Neuronal stem cell (in vitro differentiated cells): ENCODE measurements at regions not wholly inside any gene's neighbourhood (a gene's known extent, or its start where the extent isn't known, plus 50 kb on each side); places are given as distances from the start of the nearest gene placed in this dataset.

ENCODE experiments used
- DNase-seq: peaks from one replicate; pipeline ENCODE4 v3.0.0-alpha.2; 2013; ENCODE audit warnings: low spot score
- H2AFZ ChIP-seq: one replicate; pipeline ENCODE4 v1.6.1; 2013; ENCODE audit warnings: mild to moderate bottlenecking, low read length, inconsistent platforms
- H2AK5ac ChIP-seq: 2 replicates; pipeline ENCODE4 v1.6.1; 2013; ENCODE audit warnings: low read depth, mild to moderate bottlenecking, inconsistent platforms, low read length, moderate library complexity, mixed read lengths
- H2BK120ac ChIP-seq: 2 replicates; pipeline ENCODE4 v1.6.1; 2013; ENCODE audit warnings: low read depth, mild to moderate bottlenecking, inconsistent platforms, low read length, moderate library complexity, mixed read lengths
- H2BK12ac ChIP-seq: one replicate; pipeline ENCODE4 v1.6.1; 2013; ENCODE audit warnings: low read length, inconsistent platforms
- H2BK15ac ChIP-seq: 2 replicates; pipeline ENCODE4 v1.6.1; 2013; ENCODE audit warnings: mild to moderate bottlenecking, low read length, inconsistent platforms, mixed read lengths
- H2BK5ac ChIP-seq: one replicate; pipeline ENCODE4 v1.6.1; 2013; ENCODE audit warnings: inconsistent platforms, mild to moderate bottlenecking, low read length, moderate library complexity
- H3K14ac ChIP-seq: one replicate; pipeline ENCODE4 v1.6.1; 2013; ENCODE audit warnings: low read length, inconsistent platforms
- H3K18ac ChIP-seq: 2 replicates; pipeline ENCODE4 v1.6.1; 2013; ENCODE audit warnings: low read length, inconsistent platforms
- H3K23ac ChIP-seq: 2 replicates; pipeline ENCODE4 v1.6.1; 2013; ENCODE audit warnings: low read depth, mild to moderate bottlenecking, mixed read lengths, low read length, inconsistent platforms; ENCODE audit not compliant: poor library complexity
- H3K27ac ChIP-seq: replicated peaks from 3 replicates; pipeline ENCODE4 v1.5.1; 2013; ENCODE audit warnings: low read length, inconsistent platforms
- H3K27me3 ChIP-seq, 3 experiments: 2 replicates each; pipeline ENCODE4 v1.6.1; 2013; ENCODE audit warnings: low read length in 3 of 3, mild to moderate bottlenecking in 2 of 3, inconsistent platforms in 1 of 3, low read depth in 1 of 3, mixed read lengths in 1 of 3, moderate library complexity in 1 of 3; ENCODE audit not compliant: control insufficient read depth in 3 of 3, insufficient read depth in 3 of 3
- H3K36me3 ChIP-seq, 2 donors: replicated peaks in 1 of 2; 2 replicates each; pipeline ENCODE4 v1.6.1; 2013; ENCODE audit warnings: low read length in 2 of 2; ENCODE audit not compliant: control insufficient read depth in 2 of 2, insufficient read depth in 2 of 2
- H3K4ac ChIP-seq: 2 replicates; pipeline ENCODE4 v1.6.1; 2013; ENCODE audit warnings: inconsistent platforms, mild to moderate bottlenecking, low read length, moderate library complexity
- H3K4me1 ChIP-seq, 2 donors: 1 replicate in 1 of 2; 2 replicates in 1 of 2; pipeline ENCODE4 v1.6.1; 2013; ENCODE audit warnings: low read length in 2 of 2, low read depth in 1 of 2; ENCODE audit not compliant: control insufficient read depth in 2 of 2, insufficient read depth in 1 of 2
- H3K4me2 ChIP-seq: one replicate; pipeline ENCODE4 v1.6.1; 2013; ENCODE audit warnings: mild to moderate bottlenecking, low read length, inconsistent platforms; ENCODE audit not compliant: insufficient read depth, poor library complexity, severe bottlenecking
- H3K4me3 ChIP-seq, 2 donors: 2 replicates each; pipeline ENCODE4 v1.5.1; 2013; ENCODE audit warnings: low read length in 2 of 2, mild to moderate bottlenecking in 2 of 2, inconsistent platforms in 1 of 2, moderate library complexity in 1 of 2
- H3K79me1 ChIP-seq: one replicate; pipeline ENCODE4 v1.6.1; 2013; ENCODE audit warnings: low read depth, mild to moderate bottlenecking, inconsistent platforms, low read length, moderate library complexity
- H3K9ac ChIP-seq: one replicate; pipeline ENCODE4 v1.6.1; 2013; ENCODE audit warnings: mild to moderate bottlenecking, low read depth, low read length, inconsistent platforms; ENCODE audit not compliant: poor library complexity
- H3K9me3 ChIP-seq, 2 donors: replicated peaks in 1 of 2; 2 replicates each; pipeline versions ENCODE3 to v1.6.1; 2013; ENCODE audit warnings: low read length in 2 of 2, mild to moderate bottlenecking in 2 of 2, inconsistent platforms in 1 of 2, low read depth in 1 of 2, mixed read lengths in 1 of 2, moderate library complexity in 1 of 2; ENCODE audit not compliant: control insufficient read depth in 2 of 2, insufficient read depth in 1 of 2
- H4K8ac ChIP-seq: one replicate; pipeline ENCODE4 v1.6.1; 2013; ENCODE audit warnings: low read depth, mild to moderate bottlenecking, inconsistent platforms, low read length, moderate library complexity
- H4K91ac ChIP-seq: one replicate; pipeline ENCODE4 v1.6.1; 2013; ENCODE audit warnings: low read length, low read depth, mild to moderate bottlenecking, inconsistent platforms; ENCODE audit not compliant: poor library complexity
- WGBS, 2 donors: extraction: QIAGEN DNeasy Blood & Tissue Kit; methylation state at CpG; one replicate each; pipeline ENCODE4 v1.1.7; 2013; ENCODE audit warnings: missing lambda C conversion rate in 2 of 2, mixed read lengths in 1 of 2; ENCODE audit not compliant: insufficient read length in 2 of 2, insufficient replicate concordance in 1 of 2; ENCODE audit errors: extremely low coverage in 2 of 2; 5-methylcytosine and 5-hydroxymethylcytosine counted together

DNA sequence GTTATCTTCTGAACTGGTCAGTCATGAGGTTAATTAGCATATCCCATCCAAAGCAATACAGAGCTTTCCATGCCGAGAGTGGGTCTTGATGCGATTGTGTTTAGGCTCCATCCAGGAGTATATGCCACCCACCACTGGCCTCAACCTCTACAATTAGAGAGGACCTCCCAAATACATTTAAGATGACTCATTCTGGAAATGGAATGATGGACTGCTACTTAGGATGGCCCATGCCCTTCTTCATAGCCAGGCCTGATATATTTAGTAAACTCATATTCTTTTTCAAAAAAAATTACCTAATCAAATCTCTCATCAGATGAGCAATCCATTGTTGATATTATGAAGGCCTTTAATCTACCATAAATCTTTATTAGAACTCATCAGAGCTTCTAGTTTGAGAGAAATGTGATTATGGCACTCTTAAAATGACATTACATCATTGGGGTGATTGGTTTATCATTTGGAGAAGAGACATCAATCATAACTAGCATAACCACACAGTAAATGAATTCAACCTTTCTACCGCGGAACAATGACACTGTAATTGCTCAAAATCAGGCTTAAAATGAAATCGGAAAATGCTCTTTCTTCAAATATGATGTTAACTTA is 414.2 kb upstream of the WWC1 start:
- no CpG with 5 or more reads among the region's 5 CpGs for WGBS, 2 donors
- DNase-seq, result no peak
- no peak overlapping the region for H3K18ac ChIP-seq

DNA sequence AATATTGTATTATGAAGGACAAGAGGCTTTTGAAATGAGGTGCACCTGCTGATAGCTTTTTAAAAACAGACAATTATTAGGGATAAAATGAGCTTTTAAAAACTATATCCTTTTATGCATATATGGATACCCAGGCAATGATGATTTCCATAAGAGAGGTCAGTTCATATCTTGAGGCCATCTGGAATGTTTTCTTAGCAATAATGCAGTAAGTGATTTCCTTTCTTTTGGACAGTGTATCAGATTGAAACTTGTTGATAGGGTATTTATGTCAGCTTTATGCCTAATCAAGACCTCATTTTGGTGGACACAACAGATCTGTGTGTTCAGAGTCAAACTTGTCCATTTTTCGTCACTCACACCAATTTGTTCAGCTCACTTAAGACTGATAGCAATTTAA is 413.5 kb upstream of the WWC1 start:
- no CpG with 5 or more reads among the region's 1 CpG for WGBS, 2 donors

More for the DNA sequence above, 414.2 kb upstream of the WWC1 start:
- H2BK15ac ChIP-seq, result no peak overlapping the region
- no peak overlapping the region for H2AK5ac ChIP-seq
- H2BK5ac ChIP-seq, result no peak overlapping the region
- H2BK120ac ChIP-seq, result no peak overlapping the region
- H2AFZ ChIP-seq, result no peak overlapping the region
- no peak overlapping the region for H3K14ac ChIP-seq
- H3K36me3 ChIP-seq, result no peaks in the 10 kb centered on the region
- H3K27me3 ChIP-seq, result no peaks in the 10 kb centered on the region
- H4K8ac ChIP-seq, result no peak overlapping the region
- H2BK12ac ChIP-seq, result no peak overlapping the region
- no peaks in the 10 kb centered on the region for H3K79me1 ChIP-seq
- no peak overlapping the region for H3K4me3 ChIP-seq
- no peak overlapping the region for H3K27ac ChIP-seq
- H4K91ac ChIP-seq, result no peak overlapping the region
- no peak overlapping the region for H3K23ac ChIP-seq
- H3K9ac ChIP-seq, result no peak overlapping the region
- no peaks in the 10 kb centered on the region for H3K4me1 ChIP-seq
- no peak overlapping the region for H3K4ac ChIP-seq
- H3K9me3 ChIP-seq, result peaks cover 2 to 3% of the 10 kb centered on the region in 2 donors
- no peak overlapping the region for H3K4me2 ChIP-seq

DNA sequence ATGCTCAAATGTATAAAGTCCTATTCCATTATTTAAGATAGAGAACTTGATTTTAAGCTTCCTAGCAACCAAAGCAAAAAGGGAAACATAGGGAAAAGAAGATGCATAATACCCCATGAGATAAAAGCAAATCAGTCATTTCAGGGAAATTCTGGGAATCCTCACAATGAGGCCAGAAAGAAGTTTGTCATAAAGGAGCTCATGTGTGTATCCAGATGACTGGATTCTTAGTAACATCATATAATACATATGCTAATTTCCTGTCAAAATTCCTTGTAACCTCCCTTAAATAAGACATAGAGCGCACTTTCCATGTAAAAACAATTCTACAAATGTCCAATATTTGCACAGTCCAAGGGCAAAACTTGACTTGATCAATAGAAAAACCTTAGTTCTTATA is 411.0 kb upstream of the WWC1 start:
- H4K91ac ChIP-seq, result no peak overlapping the region
- no peak overlapping the region for H2BK15ac ChIP-seq
- H2BK120ac ChIP-seq, result no peak overlapping the region
- no peak overlapping the region for H3K23ac ChIP-seq
- no peaks in the 10 kb centered on the region for H3K36me3 ChIP-seq
- H3K79me1 ChIP-seq, result no peaks in the 10 kb centered on the region
- H3K4me2 ChIP-seq, result no peak overlapping the region
- H2AFZ ChIP-seq, result no peak overlapping the region
- H3K27ac ChIP-seq, result no peak overlapping the region
- no peak for DNase-seq
- no peak overlapping the region for H2BK5ac ChIP-seq
- H3K4me1 ChIP-seq, result no peaks in the 10 kb centered on the region
- H3K9me3 ChIP-seq, result peaks cover 2 to 3% of the 10 kb centered on the region in 2 donors
- no peak overlapping the region for H3K4me3 ChIP-seq
- no CpG with 5 or more reads among the region's 1 CpG for WGBS, 2 donors
- no peak overlapping the region for H2AK5ac ChIP-seq
- no peak overlapping the region for H2BK12ac ChIP-seq
- no peak overlapping the region for H4K8ac ChIP-seq
- no peak overlapping the region for H3K14ac ChIP-seq
- H3K9ac ChIP-seq, result no peak overlapping the region
- H3K27me3 ChIP-seq, result no peaks in the 10 kb centered on the region
- no peak overlapping the region for H3K18ac ChIP-seq
- no peak overlapping the region for H3K4ac ChIP-seq

More for the DNA sequence above, 413.5 kb upstream of the WWC1 start:
- no peak overlapping the region for H3K4me2 ChIP-seq
- H3K36me3 ChIP-seq, result no peaks in the 10 kb centered on the region
- H3K4ac ChIP-seq, result no peak overlapping the region
- no peak for DNase-seq
- H3K9me3 ChIP-seq, result peaks cover 2 to 3% of the 10 kb centered on the region in 2 donors
- H3K18ac ChIP-seq, result no peak overlapping the region
- H2AK5ac ChIP-seq, result no peak overlapping the region
- H3K4me3 ChIP-seq, result no peak overlapping the region
- no peaks in the 10 kb centered on the region for H3K4me1 ChIP-seq
- H3K27me3 ChIP-seq, result no peaks in the 10 kb centered on the region
- no peak overlapping the region for H2BK12ac ChIP-seq
- no peak overlapping the region for H3K27ac ChIP-seq
- no peak overlapping the region for H2BK5ac ChIP-seq
- H2BK15ac ChIP-seq, result no peak overlapping the region
- H2BK120ac ChIP-seq, result no peak overlapping the region
- no peak overlapping the region for H4K8ac ChIP-seq
- H3K79me1 ChIP-seq, result no peaks in the 10 kb centered on the region
- H3K23ac ChIP-seq, result no peak overlapping the region
- no peak overlapping the region for H3K9ac ChIP-seq
- no peak overlapping the region for H4K91ac ChIP-seq
- no peak overlapping the region for H2AFZ ChIP-seq
- no peak overlapping the region for H3K14ac ChIP-seq

DNA sequence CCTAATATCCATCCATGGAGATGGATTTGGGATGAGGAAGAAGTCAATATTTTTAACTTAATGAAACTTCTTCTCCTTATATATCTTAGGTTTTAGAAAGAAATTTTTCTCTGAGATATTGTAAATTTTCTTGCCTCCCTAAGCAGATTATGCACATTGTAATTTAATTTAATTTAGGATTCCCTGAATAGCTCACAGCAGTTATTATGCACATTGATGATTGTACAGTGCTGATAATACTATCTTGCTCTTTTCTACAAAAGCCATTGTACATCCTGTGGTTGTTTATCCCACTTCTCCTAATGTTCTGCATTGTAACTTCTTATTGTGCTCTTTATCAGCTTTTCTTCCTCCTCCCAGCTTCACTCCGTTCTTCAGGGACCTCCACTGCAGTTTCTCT is 410.4 kb upstream of the WWC1 start:
- no peak overlapping the region for H3K23ac ChIP-seq
- H4K8ac ChIP-seq, result no peak overlapping the region
- no peak overlapping the region for H4K91ac ChIP-seq
- no peak overlapping the region for H2BK15ac ChIP-seq
- no peak overlapping the region for H2BK5ac ChIP-seq
- no peaks in the 10 kb centered on the region for H3K27me3 ChIP-seq
- H3K4me1 ChIP-seq, result no peaks in the 10 kb centered on the region
- H3K9ac ChIP-seq, result no peak overlapping the region
- H2AK5ac ChIP-seq, result no peak overlapping the region
- no peak overlapping the region for H3K4me3 ChIP-seq
- no peak overlapping the region for H3K14ac ChIP-seq
- H3K27ac ChIP-seq, result no peak overlapping the region
- H2AFZ ChIP-seq, result no peak overlapping the region
- H3K18ac ChIP-seq, result no peak overlapping the region
- no peaks in the 10 kb centered on the region for H3K79me1 ChIP-seq
- no peak overlapping the region for H3K4me2 ChIP-seq
- H3K36me3 ChIP-seq, result no peaks in the 10 kb centered on the region
- no peak overlapping the region for H3K4ac ChIP-seq
- H3K9me3 ChIP-seq, result peaks cover under 1 to 3% of the 10 kb centered on the region in 2 donors
- H2BK12ac ChIP-seq, result no peak overlapping the region
- WGBS, 2 donors, result no CpG with 5 or more reads among the region's 1 CpG
- H2BK120ac ChIP-seq, result no peak overlapping the region
- DNase-seq, result no peak
